Natural killer cell treated with Interleukin-12 subunit alpha and Interleukin-12 subunit beta and Interleukin-15 and Interleukin-18, amount 100 ng/mL, for 72 hours (primary cell): ENCODE measurements at regions not wholly inside any gene's neighbourhood (a gene's known extent, or its start where the extent isn't known, plus 50 kb on each side); places are given as distances from the start of the nearest gene placed in this dataset.

Experiments
- ATAC-seq, 2 donors: fragments of 150-1000 bp; cut with Tn5 transposase in 1 of 2; sonication (Bioruptor Pico), chemical (Tn5 transposase) in 1 of 2; 2 replicates each; pipeline ENCODE4 v1.10.0; 2021
- DNase-seq: peaks from one replicate; pipeline ENCODE4 v3.0.0; 2022; ENCODE audit warnings: low spot score
- H3K27ac Mint-ChIP-seq, 2 donors: 1 replicate in 1 of 2; 2 replicates in 1 of 2; pipeline ENCODE4 v1.8.0; 2022; ENCODE audit warnings: mixed read lengths in 2 of 2, mild to moderate bottlenecking in 1 of 2, moderate library complexity in 1 of 2
- H3K27me3 Mint-ChIP-seq, 2 donors: 1 replicate in 1 of 2; 2 replicates in 1 of 2; pipeline ENCODE4 v1.8.0; 2022; ENCODE audit warnings: mixed read lengths in 2 of 2
- H3K36me3 Mint-ChIP-seq: one replicate; pipeline ENCODE4 v1.8.0; 2022; ENCODE audit warnings: mixed read lengths
- H3K4me1 Mint-ChIP-seq, 2 donors: 1 replicate in 1 of 2; 2 replicates in 1 of 2; pipeline ENCODE4 v1.8.0; 2022; ENCODE audit warnings: low read depth in 2 of 2, mixed read lengths in 2 of 2, mild to moderate bottlenecking in 1 of 2
- H3K4me3 Mint-ChIP-seq: one replicate; pipeline ENCODE4 v1.8.0; 2022; ENCODE audit warnings: mixed read lengths
- H3K9me3 Mint-ChIP-seq: 2 replicates; pipeline ENCODE4 v1.8.0; 2022; ENCODE audit warnings: mixed read lengths

- no peaks in the 10 kb centered on the region for H3K36me3 Mint-ChIP-seq
- no peak overlapping the region for H3K4me3 Mint-ChIP-seq
- H3K27me3 Mint-ChIP-seq = no peaks in the 10 kb centered on the region
- DNase-seq = no peak
- H3K4me1 Mint-ChIP-seq = no peaks in the 10 kb centered on the region
- peaks cover 5% of the 10 kb centered on the region for H3K9me3 Mint-ChIP-seq
- no peak overlapping the region for H3K27ac Mint-ChIP-seq
- ATAC-seq = no peak
Measured at GRCh38 chr16:76157629-76158028, 119.6 kb upstream of the CNTNAP4 start.

GRCh38 chr16:76162046-76162445 lies 115.2 kb upstream of the CNTNAP4 start:
- no peak for ATAC-seq
- H3K9me3 Mint-ChIP-seq = peaks cover 9% of the 10 kb centered on the region
- H3K27ac Mint-ChIP-seq = no peak overlapping the region
- H3K4me3 Mint-ChIP-seq = no peak overlapping the region
- no peaks in the 10 kb centered on the region for H3K4me1 Mint-ChIP-seq
- H3K36me3 Mint-ChIP-seq = no peaks in the 10 kb centered on the region
- DNase-seq = no peak
- H3K27me3 Mint-ChIP-seq = no peaks in the 10 kb centered on the region

- Mint-ChIP-seq H3K4me1 (no peaks in the 10 kb centered on the region), H3K36me3 (no peaks in the 10 kb centered on the region), H3K9me3 (peaks cover 9% of the 10 kb centered on the region), H3K27ac (no peak overlapping the region), H3K27me3 (no peaks in the 10 kb centered on the region), H3K4me3 (no peak overlapping the region)
- DNase-seq (no peak), ATAC-seq (no peak)
Measured at GRCh38 chr16:76164970-76165558, 112.1 kb upstream of the CNTNAP4 start.

- Mint-ChIP-seq H3K36me3 (peaks cover 4% of the 10 kb centered on the region), H3K9me3 (peaks cover 13% of the 10 kb centered on the region), H3K27ac (no peak overlapping the region), H3K4me1 (no peaks in the 10 kb centered on the region), H3K4me3 (no peak overlapping the region), H3K27me3 (no peaks in the 10 kb centered on the region)
- ATAC-seq (no peak), DNase-seq (no peak)
Measured at GRCh38 chr16:76175718-76176117, 101.5 kb upstream of the CNTNAP4 start.

GRCh38 chr16:76176153-76176552 lies 101.0 kb upstream of the CNTNAP4 start:
- no peaks in the 10 kb centered on the region for H3K27me3 Mint-ChIP-seq
- no peaks in the 10 kb centered on the region for H3K4me1 Mint-ChIP-seq
- ATAC-seq (no peak), DNase-seq (no peak)
- H3K4me3 Mint-ChIP-seq = no peak overlapping the region
- no peak overlapping the region for H3K27ac Mint-ChIP-seq
- peaks cover 9% of the 10 kb centered on the region for H3K9me3 Mint-ChIP-seq
- peaks cover 4% of the 10 kb centered on the region for H3K36me3 Mint-ChIP-seq

GRCh38 chr16:76176616-76177015 lies 100.6 kb upstream of the CNTNAP4 start:
- Mint-ChIP-seq H3K4me1 (no peaks in the 10 kb centered on the region), H3K9me3 (peaks cover 9% of the 10 kb centered on the region), H3K27me3 (no peaks in the 10 kb centered on the region), H3K36me3 (peaks cover 4% of the 10 kb centered on the region), H3K4me3 (no peak overlapping the region), H3K27ac (no peak overlapping the region)
- ATAC-seq (no peak), DNase-seq (no peak)

- Mint-ChIP-seq H3K9me3 (peaks cover 14% of the 10 kb centered on the region), H3K4me3 (no peak overlapping the region), H3K4me1 (no peaks in the 10 kb centered on the region), H3K36me3 (peaks cover 4% of the 10 kb centered on the region), H3K27me3 (no peaks in the 10 kb centered on the region), H3K27ac (no peak overlapping the region)
- no peak for DNase-seq
- ATAC-seq = no peak
Measured at GRCh38 chr16:76182041-76182635, 95.1 kb upstream of the CNTNAP4 start.

- H3K9me3 Mint-ChIP-seq = peaks cover 18% of the 10 kb centered on the region
- no peaks in the 10 kb centered on the region for H3K27me3 Mint-ChIP-seq
- no peak overlapping the region for H3K27ac Mint-ChIP-seq
- DNase-seq (no peak), ATAC-seq (no peak)
- H3K4me1 Mint-ChIP-seq = no peaks in the 10 kb centered on the region
- H3K36me3 Mint-ChIP-seq = peaks cover 4% of the 10 kb centered on the region
- H3K4me3 Mint-ChIP-seq = no peak overlapping the region
Measured at GRCh38 chr16:76183647-76184046, 93.6 kb upstream of the CNTNAP4 start.

- H3K9me3 Mint-ChIP-seq = peaks cover 28% of the 10 kb centered on the region
- no peak overlapping the region for H3K4me3 Mint-ChIP-seq
- H3K27ac Mint-ChIP-seq = no peak overlapping the region
- no peaks in the 10 kb centered on the region for H3K36me3 Mint-ChIP-seq
- DNase-seq (no peak), ATAC-seq (no peak)
- H3K27me3 Mint-ChIP-seq = no peaks in the 10 kb centered on the region
- no peaks in the 10 kb centered on the region for H3K4me1 Mint-ChIP-seq
Measured at GRCh38 chr16:76190057-76190456, 87.1 kb upstream of the CNTNAP4 start.

GRCh38 chr16:76190480-76190879 lies 86.7 kb upstream of the CNTNAP4 start:
- ATAC-seq (no peak), DNase-seq (no peak)
- Mint-ChIP-seq H3K4me3 (no peak overlapping the region), H3K27me3 (no peaks in the 10 kb centered on the region), H3K36me3 (no peaks in the 10 kb centered on the region), H3K4me1 (no peaks in the 10 kb centered on the region), H3K27ac (no peak overlapping the region), H3K9me3 (peaks cover 28% of the 10 kb centered on the region)

GRCh38 chr16:76193906-76194615 lies 83.1 kb upstream of the CNTNAP4 start:
- Mint-ChIP-seq H3K36me3 (no peaks in the 10 kb centered on the region), H3K27ac (no peak overlapping the region), H3K4me1 (no peaks in the 10 kb centered on the region), H3K9me3 (peaks cover 14% of the 10 kb centered on the region), H3K27me3 (no peaks in the 10 kb centered on the region), H3K4me3 (no peak overlapping the region)
- DNase-seq (no peak), ATAC-seq (no peak)

- DNase-seq (no peak), ATAC-seq (no peak)
- Mint-ChIP-seq H3K27me3 (no peaks in the 10 kb centered on the region), H3K4me1 (no peaks in the 10 kb centered on the region), H3K9me3 (peaks cover 14% of the 10 kb centered on the region), H3K4me3 (no peak overlapping the region), H3K27ac (no peak overlapping the region), H3K36me3 (no peaks in the 10 kb centered on the region)
Measured at GRCh38 chr16:76194616-76195015, 82.6 kb upstream of the CNTNAP4 start.

- H3K4me1 Mint-ChIP-seq = no peaks in the 10 kb centered on the region
- H3K27ac Mint-ChIP-seq = no peak overlapping the region
- ATAC-seq (no peak), DNase-seq (no peak)
- H3K4me3 Mint-ChIP-seq = no peak overlapping the region
- peaks cover 14% of the 10 kb centered on the region for H3K9me3 Mint-ChIP-seq
- no peaks in the 10 kb centered on the region for H3K36me3 Mint-ChIP-seq
- no peaks in the 10 kb centered on the region for H3K27me3 Mint-ChIP-seq
Measured at GRCh38 chr16:76195056-76195455, 82.1 kb upstream of the CNTNAP4 start.

GRCh38 chr16:76195648-76196047 lies 81.6 kb upstream of the CNTNAP4 start:
- DNase-seq = no peak
- Mint-ChIP-seq H3K27ac (no peak overlapping the region), H3K4me1 (no peaks in the 10 kb centered on the region), H3K9me3 (peaks cover 14% of the 10 kb centered on the region), H3K4me3 (no peak overlapping the region), H3K36me3 (no peaks in the 10 kb centered on the region), H3K27me3 (no peaks in the 10 kb centered on the region)
- ATAC-seq = no peak
